Mesendoderm (in vitro differentiated cells): ENCODE measurements at regions not wholly inside any gene's neighbourhood (a gene's known extent, or its start where the extent isn't known, plus 50 kb on each side); places are given as distances from the start of the nearest gene placed in this dataset.
"Not testable (repeated sequence)": the region's sequence is repeated elsewhere in the genome, so short reads cannot be mapped to it uniquely, and the experiment has no call there.

Experiments used
- DNase-seq: peaks from one replicate; pipeline ENCODE4 v3.0.0; 2013
- H2AK5ac ChIP-seq: 2 replicates; pipeline ENCODE4 v1.6.1; 2013; ENCODE audit warnings: low read length, inconsistent platforms
- H2BK120ac ChIP-seq: 2 replicates; pipeline ENCODE4 v1.6.1; 2013; ENCODE audit warnings: low read depth, mild to moderate bottlenecking, low read length, moderate library complexity, mixed read lengths
- H2BK15ac ChIP-seq: replicated peaks from 2 replicates; pipeline ENCODE4 v1.6.1; 2013; ENCODE audit warnings: low read depth, mild to moderate bottlenecking, moderate library complexity
- H2BK5ac ChIP-seq: 2 replicates; pipeline ENCODE4 v1.6.1; 2013; ENCODE audit warnings: low read length, inconsistent platforms
- H3K18ac ChIP-seq: 2 replicates; pipeline ENCODE4 v1.6.1; 2013; ENCODE audit warnings: mild to moderate bottlenecking, low read length, mixed read lengths
- H3K23ac ChIP-seq: one replicate; pipeline ENCODE4 v1.6.1; 2013; ENCODE audit warnings: low read length
- H3K27ac ChIP-seq: 2 replicates; pipeline ENCODE4 v1.5.1; 2013; ENCODE audit warnings: low read depth, mild to moderate bottlenecking, inconsistent platforms, low read length, moderate library complexity
- H3K27me3 ChIP-seq: 2 replicates; pipeline ENCODE4 v1.6.1; 2013; ENCODE audit warnings: low read length, control low read depth, mild to moderate bottlenecking, inconsistent platforms; ENCODE audit not compliant: insufficient read depth, poor library complexity
- H3K36me3 ChIP-seq: 2 replicates; pipeline ENCODE4 v1.6.1; 2013; ENCODE audit warnings: low read length, inconsistent platforms; ENCODE audit not compliant: control insufficient read depth, insufficient read depth
- H3K4ac ChIP-seq: one replicate; pipeline ENCODE4 v1.6.1; 2013; ENCODE audit warnings: low read depth, mild to moderate bottlenecking, low read length, moderate library complexity
- H3K4me1 ChIP-seq: 2 replicates; pipeline ENCODE4 v1.6.1; 2013; ENCODE audit warnings: low read depth, low read length, inconsistent platforms; ENCODE audit not compliant: control insufficient read depth
- H3K4me2 ChIP-seq: 2 replicates; pipeline ENCODE4 v1.6.1; 2013; ENCODE audit warnings: low read length
- H3K4me3 ChIP-seq: 2 replicates; pipeline ENCODE4 v1.5.1; 2013; ENCODE audit warnings: mild to moderate bottlenecking, low read length
- H3K56ac ChIP-seq: one replicate; pipeline ENCODE4 v1.6.1; 2013; ENCODE audit warnings: low read length
- H3K79me1 ChIP-seq: 2 replicates; pipeline ENCODE4 v1.6.1; 2013; ENCODE audit warnings: low read length, inconsistent platforms
- H3K79me2 ChIP-seq: 2 replicates; pipeline ENCODE4 v1.6.1; 2013; ENCODE audit warnings: mild to moderate bottlenecking, low read length; ENCODE audit not compliant: control insufficient read depth, insufficient read depth
- H3K9ac ChIP-seq: 2 replicates; pipeline ENCODE4 v1.6.1; 2013; ENCODE audit warnings: low read length, inconsistent platforms
- H4K5ac ChIP-seq: one replicate; pipeline ENCODE4 v1.6.1; 2013; ENCODE audit warnings: low read length
- H4K8ac ChIP-seq: one replicate; pipeline ENCODE4 v1.6.1; 2013; ENCODE audit warnings: low read depth, mild to moderate bottlenecking, control low read depth, low read length, moderate library complexity
- WGBS: extraction: QIAGEN DNeasy Blood & Tissue Kit; methylation state at CpG from one replicate; pipeline ENCODE4 v1.1.7; 2013; ENCODE audit warnings: low lambda C conversion rate, missing lambda C conversion rate; ENCODE audit not compliant: insufficient coverage; ENCODE audit errors: extremely low coverage; 5-methylcytosine and 5-hydroxymethylcytosine counted together

- Histone ChIP-seq H4K5ac (no peak overlapping the region), H4K8ac (no peak overlapping the region), H3K18ac (no peak overlapping the region), H3K27ac (no peak overlapping the region), H2BK15ac (no peak overlapping the region), H3K27me3 (no peaks in the 10 kb centered on the region), H3K4me2 (no peak overlapping the region), H3K4ac (no peak overlapping the region), H2BK120ac (no peak overlapping the region), H3K4me1 (peaks cover 2% of the 10 kb centered on the region), H3K4me3 (no peak overlapping the region), H3K9ac (no peak overlapping the region), H3K56ac (no peak overlapping the region), H3K23ac (no peak overlapping the region), H3K36me3 (no peaks in the 10 kb centered on the region), H3K79me1 (no peaks in the 10 kb centered on the region), H3K79me2 (no peaks in the 10 kb centered on the region), H2AK5ac (no peak overlapping the region), H2BK5ac (no peak overlapping the region)
- no peak for DNase-seq
- WGBS = no CpG with 5 or more reads among the region's 1 CpG
These were observed 573.0 kb upstream of the C16orf82 start for GRCh38 chr16:26493751-26494150.

GRCh38 chr16:26497896-26498295, 568.8 kb upstream of the C16orf82 start:
- no peak overlapping the region for H2AK5ac ChIP-seq
- no peak overlapping the region for H3K18ac ChIP-seq
- H2BK120ac ChIP-seq = no peak overlapping the region
- H4K8ac ChIP-seq = no peak overlapping the region
- no peak overlapping the region for H3K4me3 ChIP-seq
- H3K36me3 ChIP-seq = no peaks in the 10 kb centered on the region
- H3K9ac ChIP-seq = no peak overlapping the region
- no peak overlapping the region for H2BK15ac ChIP-seq
- no peaks in the 10 kb centered on the region for H3K4me1 ChIP-seq
- no peak overlapping the region for H3K4ac ChIP-seq
- H3K23ac ChIP-seq = no peak overlapping the region
- H3K4me2 ChIP-seq = no peak overlapping the region
- no CpG with 5 or more reads among the region's 3 CpGs for WGBS
- H2BK5ac ChIP-seq = no peak overlapping the region
- no peak overlapping the region for H4K5ac ChIP-seq
- no peaks in the 10 kb centered on the region for H3K27me3 ChIP-seq
- H3K79me1 ChIP-seq = no peaks in the 10 kb centered on the region
- no peak overlapping the region for H3K27ac ChIP-seq
- H3K79me2 ChIP-seq = no peaks in the 10 kb centered on the region
- DNase-seq = no peak
- no peak overlapping the region for H3K56ac ChIP-seq

- no peaks in the 10 kb centered on the region for H3K36me3 ChIP-seq
- no peak for DNase-seq
- no peaks in the 10 kb centered on the region for H3K27me3 ChIP-seq
- no peak overlapping the region for H3K27ac ChIP-seq
- H3K4me3 ChIP-seq = no peak overlapping the region
- no peak overlapping the region for H3K9ac ChIP-seq
- no peak overlapping the region for H3K18ac ChIP-seq
- no peak overlapping the region for H3K23ac ChIP-seq
- no peak overlapping the region for H2BK15ac ChIP-seq
- H2BK120ac ChIP-seq = no peak overlapping the region
- no CpG with 5 or more reads among the region's 6 CpGs for WGBS
- H3K4ac ChIP-seq = no peak overlapping the region
- no peak overlapping the region for H3K4me2 ChIP-seq
- H4K5ac ChIP-seq = no peak overlapping the region
- no peak overlapping the region for H2AK5ac ChIP-seq
- no peaks in the 10 kb centered on the region for H3K79me1 ChIP-seq
- H3K79me2 ChIP-seq = no peaks in the 10 kb centered on the region
- no peaks in the 10 kb centered on the region for H3K4me1 ChIP-seq
- no peak overlapping the region for H3K56ac ChIP-seq
- H4K8ac ChIP-seq = no peak overlapping the region
- H2BK5ac ChIP-seq = no peak overlapping the region
These were observed 566.4 kb upstream of the C16orf82 start for GRCh38 chr16:26500326-26500725.

- Histone ChIP-seq H3K18ac (no peak overlapping the region), H3K56ac (no peak overlapping the region), H3K79me1 (no peaks in the 10 kb centered on the region), H3K4ac (no peak overlapping the region), H3K36me3 (no peaks in the 10 kb centered on the region), H3K4me1 (no peaks in the 10 kb centered on the region), H4K8ac (no peak overlapping the region), H3K4me2 (no peak overlapping the region), H3K4me3 (no peak overlapping the region), H3K23ac (no peak overlapping the region), H3K27ac (no peak overlapping the region), H2BK5ac (no peak overlapping the region), H2AK5ac (no peak overlapping the region), H4K5ac (no peak overlapping the region), H2BK15ac (no peak overlapping the region), H3K27me3 (no peaks in the 10 kb centered on the region), H3K79me2 (no peaks in the 10 kb centered on the region), H3K9ac (no peak overlapping the region), H2BK120ac (no peak overlapping the region)
- DNase-seq = peak; percentile 56
These were observed 561.2 kb upstream of the C16orf82 start for GRCh38 chr16:26505496-26505895.

GRCh38 chr16:26508946-26509345, 557.8 kb upstream of the C16orf82 start:
- not testable (repeated sequence) for H2BK5ac ChIP-seq, H3K4me2 ChIP-seq, H3K27ac ChIP-seq, DNase-seq, H3K4me3 ChIP-seq, H2BK15ac ChIP-seq, H3K79me1 ChIP-seq, H3K23ac ChIP-seq, H3K27me3 ChIP-seq, H2AK5ac ChIP-seq, H4K8ac ChIP-seq, H3K56ac ChIP-seq, H3K79me2 ChIP-seq, H3K4me1 ChIP-seq, H3K36me3 ChIP-seq, H4K5ac ChIP-seq, H3K9ac ChIP-seq, H3K18ac ChIP-seq, H3K4ac ChIP-seq, H2BK120ac ChIP-seq
- WGBS = no CpG with 5 or more reads among the region's 4 CpGs

- H3K4me3 ChIP-seq = no peak overlapping the region
- H2AK5ac ChIP-seq = no peak overlapping the region
- no peak overlapping the region for H3K4ac ChIP-seq
- DNase-seq = no peak
- WGBS = no CpG with 5 or more reads among the region's 1 CpG
- no peak overlapping the region for H3K27ac ChIP-seq
- no peak overlapping the region for H2BK15ac ChIP-seq
- no peak overlapping the region for H3K9ac ChIP-seq
- H3K23ac ChIP-seq = no peak overlapping the region
- H3K56ac ChIP-seq = no peak overlapping the region
- H2BK120ac ChIP-seq = no peak overlapping the region
- H3K27me3 ChIP-seq = no peaks in the 10 kb centered on the region
- H3K18ac ChIP-seq = no peak overlapping the region
- H2BK5ac ChIP-seq = no peak overlapping the region
- H3K79me1 ChIP-seq = no peaks in the 10 kb centered on the region
- no peak overlapping the region for H4K5ac ChIP-seq
- H3K79me2 ChIP-seq = no peaks in the 10 kb centered on the region
- H3K36me3 ChIP-seq = no peaks in the 10 kb centered on the region
- no peak overlapping the region for H3K4me2 ChIP-seq
- H4K8ac ChIP-seq = no peak overlapping the region
- no peaks in the 10 kb centered on the region for H3K4me1 ChIP-seq
These were observed 555.8 kb upstream of the C16orf82 start for GRCh38 chr16:26510924-26511323.
